Dedifferentiated amniotic fluid mesenchymal stem cell (primary cell): ENCODE measurements at regions not wholly inside any gene's neighbourhood (a gene's known extent, or its start where the extent isn't known, plus 50 kb on each side); places are given as distances from the start of the nearest gene placed in this dataset.
"Not testable (repeated sequence)": the region's sequence is repeated elsewhere in the genome, so short reads cannot be mapped to it uniquely, and the experiment has no call there.

Experiments
- DNase-seq: peaks from one replicate; pipeline ENCODE4 v3.0.0-alpha.2; 2016; ENCODE audit errors: extremely low spot score

DNA sequence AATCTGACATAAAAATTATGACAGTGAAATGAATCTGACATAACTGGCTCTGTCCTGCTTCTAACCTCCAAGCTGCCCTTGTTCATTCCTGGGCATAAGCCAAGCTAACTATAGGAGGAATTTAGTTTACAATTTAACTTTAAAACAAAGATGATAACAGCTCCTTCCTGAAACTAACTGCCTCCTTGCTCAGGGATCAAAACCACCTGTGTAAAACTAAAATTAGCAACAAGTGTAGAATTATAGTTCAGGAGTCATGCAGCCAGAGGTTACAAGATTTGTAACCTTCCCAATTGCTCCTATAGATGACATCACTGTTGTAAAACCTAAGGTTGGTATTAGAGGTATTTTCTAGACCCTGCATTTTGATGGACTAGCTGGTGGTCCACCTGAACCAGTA lies 256.4 kb upstream of the POM121L12 start:
- no peak for DNase-seq

DNA sequence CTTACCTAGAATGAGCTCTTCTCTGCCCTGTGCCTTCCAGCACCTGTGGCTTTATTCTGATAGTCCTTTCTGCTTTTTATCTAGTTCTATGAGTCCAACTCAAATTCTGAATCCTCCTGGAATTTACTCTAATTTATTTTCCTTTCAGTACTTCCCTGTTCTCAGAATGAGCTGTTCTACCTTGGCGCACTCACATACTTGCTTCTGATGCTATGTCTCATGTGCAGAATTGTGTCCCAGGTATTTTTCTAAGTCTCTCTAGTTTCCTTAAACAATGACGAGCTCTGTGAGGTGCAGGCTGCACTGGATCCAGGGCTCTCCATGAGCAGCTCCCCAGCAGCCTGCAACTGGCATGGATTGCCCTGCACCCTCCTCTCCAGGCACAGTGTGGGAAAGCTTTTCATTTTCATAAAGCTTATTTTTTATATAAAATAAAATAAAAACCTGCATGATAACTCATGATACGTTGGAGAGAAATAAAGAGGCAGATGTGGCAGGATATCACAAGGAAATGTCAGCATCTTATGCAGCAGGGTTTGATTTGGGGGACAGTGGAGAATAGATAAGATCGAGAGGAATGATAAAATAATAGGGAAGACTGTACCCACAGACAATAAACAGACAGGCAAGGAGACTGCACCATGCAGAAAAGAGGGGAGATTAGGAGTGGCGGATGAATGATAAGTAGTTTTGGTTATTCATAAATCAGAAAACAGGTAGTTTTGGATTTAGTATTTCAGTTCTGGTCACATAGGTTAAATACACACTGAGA lies 258.2 kb upstream of the POM121L12 start:
- no peak for DNase-seq

DNA sequence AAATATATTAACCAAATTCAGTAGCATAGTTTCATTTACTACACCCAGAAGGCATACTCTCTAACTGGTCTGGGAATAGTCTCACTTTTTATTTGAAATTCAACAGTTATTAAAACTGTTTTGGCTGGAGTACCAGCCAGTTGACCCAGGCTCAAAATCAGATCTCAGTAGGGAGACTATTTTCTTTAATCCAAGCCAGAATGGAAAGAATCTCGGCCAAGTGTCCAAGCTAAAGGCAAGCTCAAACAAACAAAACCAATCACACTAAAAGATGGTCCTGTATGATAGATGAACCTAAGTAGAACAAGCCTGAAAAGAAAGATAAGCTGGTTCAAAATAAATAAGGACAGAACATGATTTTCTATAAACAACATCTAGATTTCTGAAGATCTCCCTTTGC lies 259.6 kb upstream of the POM121L12 start:
- no peak for DNase-seq

DNA sequence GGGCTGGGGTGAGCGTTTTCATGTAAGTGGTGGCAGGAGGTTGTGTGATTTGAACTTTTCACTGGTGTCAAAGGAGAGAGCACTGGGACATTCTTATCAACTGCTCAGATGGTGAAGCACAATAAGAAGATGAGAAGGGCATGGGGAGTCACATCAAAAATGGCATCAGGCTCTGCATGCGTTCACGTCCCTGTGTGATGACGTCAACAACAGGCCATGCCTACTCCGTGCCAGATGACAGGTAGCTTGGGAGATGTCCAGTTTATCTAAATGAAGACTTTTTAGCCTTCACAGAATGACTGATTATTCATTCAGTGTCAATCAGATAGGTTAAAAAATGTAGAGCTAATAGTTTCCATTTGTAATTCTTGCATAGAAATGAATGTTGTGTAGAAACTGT lies 264.3 kb upstream of the POM121L12 start:
- DNase-seq, result no peak

DNA sequence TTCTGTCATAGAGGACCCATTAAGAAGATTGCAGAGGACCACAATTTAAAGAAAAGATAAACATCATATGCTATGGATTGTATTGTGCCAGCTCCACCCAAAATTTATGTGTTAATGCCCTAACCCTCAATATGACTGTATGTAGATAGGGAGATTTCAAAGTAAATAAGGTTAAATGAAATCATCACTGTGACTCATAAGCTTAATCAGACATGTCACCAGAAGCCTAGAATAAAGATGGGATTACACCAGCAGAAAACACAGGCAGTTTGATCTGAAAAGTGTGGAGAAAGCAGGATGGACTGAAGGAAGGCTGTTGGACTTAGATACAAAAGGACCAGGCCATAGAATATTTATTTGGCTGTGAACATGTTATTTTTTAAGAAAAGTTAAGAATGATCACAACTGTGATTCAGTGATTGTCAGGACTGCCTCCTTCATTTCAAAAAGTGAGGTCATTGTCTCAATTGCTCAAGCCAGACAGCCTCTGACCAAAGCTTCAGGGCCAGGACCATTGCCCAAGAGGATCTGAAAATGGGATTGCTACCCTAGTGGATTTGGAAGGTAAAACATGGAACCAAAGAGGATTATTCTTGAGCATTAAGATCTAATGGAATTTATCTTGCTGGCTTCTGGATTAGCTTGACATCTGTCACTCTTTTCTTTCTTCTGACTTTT lies 270.8 kb upstream of the POM121L12 start:
- DNase-seq, result no peak

DNA sequence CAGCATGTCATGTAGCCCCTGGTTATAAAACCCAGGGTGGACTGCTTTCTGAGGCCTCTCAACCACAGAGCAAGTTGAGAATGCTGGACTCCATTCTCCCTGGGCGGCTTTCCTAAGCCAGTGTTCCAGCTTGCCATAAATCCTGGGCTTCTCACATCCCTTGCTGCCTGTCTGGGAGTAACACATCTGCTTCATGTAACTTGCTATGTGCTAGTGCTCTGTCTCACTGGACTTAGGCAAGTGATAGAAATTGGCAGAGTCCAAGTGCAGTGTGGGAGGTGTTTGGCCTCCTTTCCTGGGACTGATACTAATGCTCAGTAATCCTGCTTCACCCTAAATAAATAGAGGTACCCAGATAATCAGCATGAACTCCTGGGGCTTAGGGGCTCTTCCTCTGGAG lies 277.1 kb upstream of the POM121L12 start:
- DNase-seq, result no peak

DNA sequence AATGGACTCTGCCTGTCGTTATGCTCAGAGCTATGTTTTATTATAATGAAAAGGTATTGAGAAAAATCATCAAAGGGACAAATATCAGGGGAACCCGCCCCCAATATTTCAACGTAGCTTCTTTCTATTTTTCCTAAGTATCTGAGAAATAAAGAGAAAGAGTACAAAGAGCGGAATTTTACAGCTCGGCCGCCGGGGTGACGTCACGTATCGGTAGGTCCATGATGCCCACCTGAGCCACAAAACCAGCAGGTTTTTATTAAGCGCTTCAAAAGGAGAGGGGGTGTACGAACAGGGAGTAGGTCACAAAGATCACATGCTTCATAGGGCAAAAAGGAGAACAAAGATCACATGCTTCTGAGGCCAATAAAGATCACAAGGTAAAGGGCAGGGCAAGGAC lies 281.6 kb upstream of the POM121L12 start:
- no peak for DNase-seq

DNA sequence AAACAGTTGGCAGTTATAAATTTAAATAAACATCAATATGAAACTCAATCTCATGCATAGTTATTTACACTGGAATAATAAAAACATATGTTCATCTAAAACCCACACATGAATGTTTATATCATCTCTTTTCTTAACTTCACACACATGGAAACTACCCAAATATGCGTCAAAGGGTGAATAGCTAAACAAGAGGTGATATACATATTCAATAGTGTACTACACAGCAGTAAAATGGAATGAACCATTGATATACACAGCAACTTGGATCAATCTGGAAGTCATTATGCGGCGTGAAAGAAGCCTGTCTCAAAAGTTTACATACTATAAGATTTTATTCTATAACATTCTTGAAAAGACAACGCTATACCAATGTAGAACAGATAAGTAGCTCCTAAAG lies 282.5 kb upstream of the POM121L12 start:
- DNase-seq, result no peak

DNA sequence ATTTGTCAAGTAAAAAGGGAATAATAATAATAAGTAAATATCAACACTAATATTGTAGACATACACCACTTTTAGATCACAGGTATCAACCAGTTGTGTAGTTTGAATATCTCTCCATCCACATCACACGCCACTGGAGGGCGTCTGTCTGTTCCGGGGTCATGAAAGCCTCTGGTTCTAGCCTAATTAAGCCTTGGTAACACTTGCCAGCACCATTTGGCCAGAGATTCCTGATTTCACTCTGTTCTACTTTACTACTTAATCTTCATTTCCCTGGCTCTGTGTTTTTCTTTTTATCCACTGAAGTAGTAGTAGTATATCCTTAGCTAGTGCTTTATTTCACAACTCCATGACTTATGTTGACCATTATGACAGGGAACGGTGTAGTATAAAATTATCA lies 285.6 kb upstream of the POM121L12 start:
- no peak for DNase-seq

DNA sequence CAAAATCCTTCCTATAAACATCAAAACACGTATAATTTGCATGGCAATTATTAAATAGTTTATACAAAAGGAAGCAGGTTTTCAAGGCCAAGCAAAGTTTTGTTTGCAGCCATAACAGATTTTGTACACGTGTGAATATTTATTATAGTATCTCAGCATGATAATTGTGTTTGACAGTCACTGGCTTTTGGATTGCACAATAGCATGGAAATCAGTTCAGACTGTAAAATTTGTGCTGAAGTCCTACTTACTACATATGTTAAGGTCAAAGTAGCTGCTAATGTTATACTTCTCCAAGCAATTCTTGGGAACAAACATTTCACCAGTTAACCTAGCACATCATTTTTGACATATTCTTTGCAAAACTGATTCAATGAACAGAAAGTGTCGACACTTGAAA lies 287.6 kb upstream of the POM121L12 start:
- no peak for DNase-seq

DNA sequence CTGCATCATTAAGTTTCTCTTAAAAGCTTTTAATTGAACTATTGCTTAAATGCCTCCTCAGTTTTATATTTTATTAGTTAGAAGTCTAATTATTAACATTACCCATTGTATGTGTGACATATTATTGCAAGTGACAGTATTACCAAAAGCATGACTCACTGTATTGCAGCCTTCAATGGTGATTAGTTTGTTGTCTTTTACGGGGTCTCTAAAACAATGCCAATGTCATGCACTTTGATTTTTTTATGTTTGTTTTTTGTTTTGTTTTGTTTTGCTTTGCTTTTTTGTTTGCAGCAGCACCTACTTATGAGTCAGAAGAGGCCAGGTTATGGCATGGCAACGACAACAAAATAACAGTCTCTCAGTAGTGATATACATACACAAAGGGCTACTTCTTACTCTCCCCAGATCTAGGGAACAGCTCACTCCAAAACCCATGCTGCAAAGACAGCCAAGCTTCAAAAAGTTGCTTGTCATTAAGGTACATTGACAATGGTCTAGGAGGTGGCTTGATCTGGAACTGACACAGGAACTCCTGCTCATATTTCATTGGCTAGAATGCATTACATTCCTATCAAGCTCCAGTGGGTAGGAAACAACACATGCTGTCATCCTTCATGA lies 293.7 kb upstream of the POM121L12 start:
- no peak for DNase-seq

DNA sequence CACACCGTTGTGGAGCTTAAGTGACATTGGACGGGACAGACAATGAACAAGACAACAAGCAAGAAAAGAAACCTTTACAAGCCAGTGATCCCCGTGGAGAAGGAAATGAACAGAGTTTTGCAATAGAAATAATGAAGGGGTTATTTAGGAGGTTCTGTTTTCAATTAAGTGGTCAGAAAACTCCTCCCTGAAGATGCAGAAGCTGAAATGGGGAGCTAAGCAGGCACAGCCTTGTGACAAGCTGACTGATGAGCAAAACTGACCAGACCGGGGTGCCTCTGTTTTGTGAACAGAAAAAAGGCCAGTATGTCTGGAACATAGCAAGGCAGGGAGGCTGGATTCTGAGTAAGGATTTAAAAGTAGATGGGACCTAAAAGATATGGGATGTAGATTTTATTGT lies 299.8 kb upstream of the POM121L12 start:
- no peak for DNase-seq

DNA sequence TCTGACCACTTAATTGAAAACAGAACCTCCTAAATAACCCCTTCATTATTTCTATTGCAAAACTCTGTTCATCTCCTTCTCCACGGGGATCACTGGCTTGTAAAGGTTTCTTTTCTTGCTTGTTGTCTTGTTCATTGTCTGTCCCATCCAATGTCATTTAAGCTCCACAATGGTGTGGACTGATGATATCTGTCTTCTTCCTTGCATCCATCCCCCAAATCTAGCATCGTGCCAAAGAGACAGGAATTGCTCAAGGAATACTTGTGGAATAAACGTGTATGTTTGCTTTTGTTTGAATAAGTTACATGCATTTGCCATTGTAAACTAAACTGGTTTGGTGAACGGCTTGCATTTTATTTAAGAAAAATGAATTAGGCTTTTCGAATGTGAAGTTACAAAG lies 306.8 kb upstream of the POM121L12 start:
- DNase-seq, result not testable (repeated sequence)

DNA sequence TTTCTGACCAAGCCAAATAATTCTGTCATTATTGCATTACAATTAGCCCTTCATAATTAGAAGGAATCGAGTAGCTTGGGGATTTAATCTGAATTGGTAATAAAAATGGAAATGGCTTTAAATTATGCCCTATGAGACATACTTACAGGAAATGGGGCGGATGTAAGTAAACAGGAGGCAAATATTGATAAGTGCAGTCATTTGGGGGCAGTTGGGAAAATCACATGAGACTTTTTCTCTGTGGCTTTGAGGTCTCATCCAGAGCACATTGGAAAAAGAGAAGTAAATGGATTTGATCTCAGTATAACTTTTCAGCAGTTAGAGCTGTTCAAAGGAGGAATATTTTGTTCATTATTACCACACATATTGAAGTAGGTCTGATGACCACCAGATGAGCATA lies 307.8 kb upstream of the POM121L12 start:
- DNase-seq, result no peak

DNA sequence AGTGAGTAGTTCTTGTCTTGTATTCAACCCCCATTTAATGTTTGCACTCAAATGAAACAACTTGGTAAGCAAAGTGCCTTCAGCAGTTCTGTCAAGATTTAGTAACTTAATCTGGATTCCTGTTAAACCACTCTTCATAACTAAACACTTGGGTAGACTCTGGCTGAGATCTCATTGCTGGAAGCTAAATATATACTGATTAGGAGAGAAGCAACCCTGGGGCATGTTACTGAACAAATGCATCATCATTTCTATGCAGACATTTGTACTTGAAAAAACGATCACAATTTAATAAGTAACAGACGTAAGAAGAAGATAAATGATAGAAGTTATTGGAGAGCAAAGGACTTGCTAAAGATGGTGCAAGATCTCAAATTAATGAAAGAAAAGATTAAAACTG lies 308.4 kb upstream of the POM121L12 start:
- no peak for DNase-seq

DNA sequence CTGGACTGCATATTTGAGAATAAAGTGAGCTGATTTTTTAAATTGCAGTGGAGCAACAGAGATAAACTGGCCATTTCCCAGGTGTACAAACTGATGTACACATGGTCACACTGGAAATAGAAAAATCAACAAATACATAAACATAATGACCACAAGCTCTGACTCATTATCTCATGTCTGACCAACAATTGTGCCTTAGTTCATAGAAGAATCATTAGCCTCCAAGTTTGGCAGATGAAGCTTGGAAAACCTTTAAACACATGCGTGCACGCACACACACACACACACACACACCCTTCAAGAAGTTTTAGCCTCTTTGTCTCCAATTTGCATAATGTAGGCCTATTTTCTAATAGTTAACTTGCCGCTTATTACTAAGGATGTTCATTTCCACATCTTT lies 308.9 kb upstream of the POM121L12 start:
- DNase-seq, result no peak

DNA sequence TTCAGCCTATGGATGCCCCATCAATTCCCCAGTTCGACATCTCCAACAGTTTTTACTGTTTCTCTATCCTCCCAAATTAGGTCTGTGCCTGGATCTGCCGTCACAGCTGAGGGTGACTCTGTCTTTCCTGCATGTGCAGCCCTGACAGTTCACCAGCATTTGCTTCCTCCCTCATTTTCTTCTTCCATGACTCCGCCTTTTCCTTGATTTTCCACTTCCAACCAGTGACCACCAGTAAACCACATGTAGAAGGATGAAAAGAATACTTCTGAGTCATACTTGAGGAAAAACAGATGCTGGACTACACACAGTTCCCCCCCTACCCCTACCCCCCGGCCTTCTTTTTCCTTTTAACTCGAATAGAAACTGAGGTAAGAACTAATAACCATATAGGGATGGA lies 311.8 kb upstream of the POM121L12 start:
- no peak for DNase-seq

DNA sequence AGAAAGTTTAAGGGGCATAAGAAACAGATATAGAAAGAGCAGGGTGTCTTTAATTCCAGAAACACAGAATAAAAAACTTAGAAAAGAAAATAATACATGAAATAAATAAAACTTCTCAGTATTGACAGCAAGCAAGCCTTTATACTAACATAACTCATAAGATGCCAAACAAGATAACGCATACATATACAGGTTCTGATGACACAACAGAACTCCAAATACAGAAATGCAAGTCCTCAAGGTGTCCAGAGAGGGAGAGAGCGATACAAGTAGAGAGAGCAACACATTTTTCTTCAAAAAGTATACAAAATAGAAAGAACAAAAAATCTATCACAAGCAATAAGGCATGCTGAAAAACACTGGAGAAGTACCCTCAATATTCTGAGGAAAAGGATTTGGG lies 314.6 kb upstream of the POM121L12 start:
- DNase-seq, result no peak

DNA sequence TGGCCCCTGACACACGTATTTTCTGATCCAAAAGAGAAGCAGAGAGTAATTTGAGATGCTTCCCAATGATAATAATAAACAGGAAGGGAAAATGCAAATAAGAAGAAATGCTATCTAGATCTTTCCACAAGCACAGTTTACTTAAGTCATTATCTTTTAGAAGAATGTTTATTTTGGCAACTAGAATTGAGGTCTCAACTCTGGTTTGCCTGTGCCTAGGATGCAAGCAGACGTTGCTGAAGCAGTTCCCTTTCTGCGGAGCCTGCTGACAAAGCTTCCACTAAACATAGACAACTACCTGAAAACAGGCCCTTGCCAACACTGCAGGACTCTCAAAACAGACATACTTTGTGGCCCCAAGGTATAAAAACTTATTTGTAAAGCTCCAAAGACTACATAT lies 315.8 kb upstream of the POM121L12 start:
- no peak for DNase-seq

DNA sequence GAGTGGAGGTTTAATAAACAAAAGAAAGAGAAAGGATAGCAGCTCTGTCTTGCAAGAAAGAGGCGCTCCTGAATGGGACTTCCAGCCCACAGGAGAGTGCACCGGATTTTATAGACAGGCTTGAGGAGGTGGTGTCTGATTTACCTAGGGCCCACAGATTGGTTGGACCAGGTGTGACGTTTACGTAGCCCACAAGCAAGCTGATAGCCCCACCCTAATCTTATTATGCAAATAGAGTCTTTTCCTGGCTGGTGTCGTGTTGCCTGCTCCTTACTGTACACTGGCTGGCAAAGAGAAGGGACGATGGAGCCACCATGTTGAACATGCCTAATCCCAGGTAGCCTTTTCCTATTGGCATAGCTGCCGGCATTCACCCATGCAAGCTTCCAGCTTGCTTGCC lies 319.7 kb upstream of the POM121L12 start:
- no peak for DNase-seq

DNA sequence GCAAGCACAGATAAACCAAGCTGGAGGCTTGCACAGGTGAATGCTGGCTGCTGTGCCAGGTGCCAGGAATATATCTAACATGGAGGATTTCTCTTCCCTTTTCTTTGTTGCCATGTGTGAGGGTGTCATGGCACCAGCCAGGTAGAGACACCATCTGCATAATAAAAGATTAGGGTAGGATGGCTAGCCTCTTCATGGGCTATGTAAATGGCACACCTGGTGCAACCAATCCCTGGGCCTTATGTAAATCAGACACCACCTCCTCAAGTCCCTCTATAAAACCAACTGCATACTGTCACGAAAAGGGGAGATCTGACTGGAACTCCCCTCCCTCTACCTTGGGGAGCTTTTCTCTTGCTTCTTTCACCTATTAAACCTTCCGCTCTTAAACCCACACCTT lies 322.5 kb upstream of the POM121L12 start:
- DNase-seq, result no peak

DNA sequence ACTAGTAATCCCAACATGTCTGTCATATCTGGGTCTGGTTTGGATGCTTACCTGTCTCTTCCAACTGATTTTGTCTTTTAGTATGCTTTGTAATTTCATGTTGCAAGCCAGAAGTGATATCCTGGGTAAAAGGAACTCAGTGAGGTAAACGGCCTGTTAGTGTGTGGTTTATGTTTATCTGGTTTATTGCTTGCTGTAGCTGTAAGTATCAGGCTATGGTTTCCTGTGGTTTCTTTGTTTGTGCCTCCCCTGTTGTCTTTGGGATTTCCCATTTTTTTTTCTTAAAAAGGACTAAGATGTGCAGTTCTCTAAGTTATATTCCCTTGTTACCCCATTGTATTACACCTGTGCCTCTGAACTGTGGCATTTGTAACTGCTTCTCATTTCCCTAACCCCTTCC lies 323.5 kb upstream of the POM121L12 start:
- no peak for DNase-seq

DNA sequence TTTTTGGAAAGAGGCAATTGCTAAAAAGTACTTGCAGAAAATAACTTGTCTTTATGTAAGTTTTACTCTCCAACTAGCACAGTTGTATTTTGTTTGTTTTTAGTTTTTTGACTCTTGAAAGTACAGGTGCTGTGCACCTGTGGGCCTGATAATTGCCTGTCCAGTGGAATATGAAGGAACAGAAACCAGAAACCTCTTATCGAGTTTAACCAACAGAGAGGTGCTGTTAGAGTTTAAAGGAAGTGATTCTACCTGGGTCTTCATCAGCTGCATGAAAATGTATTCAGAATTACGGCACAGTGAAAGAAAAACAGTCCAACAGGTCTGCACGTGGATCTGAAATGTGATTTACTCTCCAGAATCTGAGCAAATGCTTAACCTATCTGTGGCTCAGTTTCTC lies 326.6 kb upstream of the POM121L12 start:
- DNase-seq, result no peak
